ENCODE measurements at regions not wholly inside any gene's neighbourhood (a gene's known extent, or its start where the extent isn't known, plus 50 kb on each side); places are given as distances from the start of the nearest gene placed in this dataset.

DNA sequence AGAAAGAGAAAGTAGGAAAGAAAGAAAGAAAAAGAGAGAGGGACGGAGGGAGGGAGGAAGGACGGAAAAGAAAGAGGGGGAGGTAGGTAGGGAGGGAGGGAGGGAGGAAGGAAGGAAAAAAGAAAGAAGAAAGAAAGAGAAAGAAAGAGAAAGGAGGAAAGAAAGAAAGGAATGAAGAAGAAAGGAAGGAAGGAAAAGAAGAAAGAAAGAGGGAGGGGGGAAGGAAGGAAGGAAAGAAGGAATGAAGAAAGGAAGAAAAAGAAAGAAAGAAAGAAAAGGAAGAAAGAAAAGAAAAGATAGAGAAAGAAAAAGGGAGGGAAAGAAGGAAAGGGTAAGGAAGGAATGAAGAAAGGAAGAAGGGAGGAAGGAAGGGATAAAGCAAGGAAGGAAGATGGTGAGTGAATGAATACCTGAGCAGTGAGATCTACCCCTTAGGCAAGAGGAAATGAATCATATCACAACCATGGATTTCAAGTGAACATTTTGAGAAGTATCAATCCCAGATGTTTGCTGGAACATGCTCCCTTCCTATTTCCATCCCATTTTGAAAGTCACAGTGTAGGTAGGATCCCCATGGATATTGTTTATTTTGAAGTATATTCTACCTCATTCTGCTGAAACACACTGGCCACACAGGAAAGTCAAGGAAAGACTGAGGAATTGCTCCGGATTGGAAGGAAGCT, 639.4 kb upstream of the TBX3 start:
- no peaks in the 10 kb centered on the region for H3K4me1 ChIP-seq (ENCODE audit: control insufficient read depth, extremely low read depth, insufficient read depth, low read length)
- no peak overlapping the region for H3K9ac ChIP-seq (replicated peaks; ENCODE audit: extremely low read depth, insufficient read depth, low read length)
- TF ChIP-seq, protein P1, sequence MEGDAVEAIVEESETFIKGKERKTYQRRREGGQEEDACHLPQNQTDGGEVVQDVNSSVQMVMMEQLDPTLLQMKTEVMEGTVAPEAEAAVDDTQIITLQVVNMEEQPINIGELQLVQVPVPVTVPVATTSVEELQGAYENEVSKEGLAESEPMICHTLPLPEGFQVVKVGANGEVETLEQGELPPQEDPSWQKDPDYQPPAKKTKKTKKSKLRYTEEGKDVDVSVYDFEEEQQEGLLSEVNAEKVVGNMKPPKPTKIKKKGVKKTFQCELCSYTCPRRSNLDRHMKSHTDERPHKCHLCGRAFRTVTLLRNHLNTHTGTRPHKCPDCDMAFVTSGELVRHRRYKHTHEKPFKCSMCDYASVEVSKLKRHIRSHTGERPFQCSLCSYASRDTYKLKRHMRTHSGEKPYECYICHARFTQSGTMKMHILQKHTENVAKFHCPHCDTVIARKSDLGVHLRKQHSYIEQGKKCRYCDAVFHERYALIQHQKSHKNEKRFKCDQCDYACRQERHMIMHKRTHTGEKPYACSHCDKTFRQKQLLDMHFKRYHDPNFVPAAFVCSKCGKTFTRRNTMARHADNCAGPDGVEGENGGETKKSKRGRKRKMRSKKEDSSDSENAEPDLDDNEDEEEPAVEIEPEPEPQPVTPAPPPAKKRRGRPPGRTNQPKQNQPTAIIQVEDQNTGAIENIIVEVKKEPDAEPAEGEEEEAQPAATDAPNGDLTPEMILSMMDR (IDR thresholded peaks at IDR 0.05; ENCODE audit: extremely low read depth in 1 of 2, insufficient read depth in 1 of 2, low read depth in 1 of 2, low read length in 2 of 2) = no peak
- no peak for TF ChIP-seq MAX (IDR thresholded peaks at IDR 0.05; ENCODE audit: insufficient read depth, insufficient read length)
- TF ChIP-seq MYC (IDR thresholded peaks at IDR 0.05; ENCODE audit: low read depth, low read length) = no peak
- TF ChIP-seq FOS (IDR thresholded peaks at IDR 0.05; ENCODE audit: borderline replicate concordance, insufficient read depth, low read length) = no peak
- TF ChIP-seq JUN (IDR thresholded peaks at IDR 0.05; ENCODE audit: borderline replicate concordance, insufficient read depth, insufficient read length, low read depth) = no peak
- TF ChIP-seq POLR2A (IDR thresholded peaks at IDR 0.05; ENCODE audit: low read depth, low read length) = no peak
- TF ChIP-seq GATA2 (IDR thresholded peaks at IDR 0.05; ENCODE audit: insufficient read depth, insufficient read length, low read depth, low read length) = no peak
- TF ChIP-seq POLR2AphosphoS5 (IDR thresholded peaks at IDR 0.05; ENCODE audit: insufficient read depth, low read depth, low read length) = no peak
- no peak for TF ChIP-seq EZH2 (IDR thresholded peaks at IDR 0.05; ENCODE audit: borderline replicate concordance, low read depth, low read length, severe bottlenecking)
- H3K27me3 ChIP-seq (ENCODE audit: control insufficient read depth in 2 of 2, insufficient read depth in 2 of 2, low read length in 2 of 2) = no peaks in the 10 kb centered on the region
- H3K27ac ChIP-seq (ENCODE audit: insufficient read depth, low read depth, low read length) = no peak overlapping the region
- DNase-seq (ENCODE audit: low read depth, low spot score) = no peak
- ChIA-PET POLR2A (no interaction called here), CTCF (no interaction called here)
- dilution Hi-C loops (cut with MboI; ENCODE audit: extremely low pct_ligation_motif_present, low sequenced_read_pairs) = no loop called here
- H3K79me2 ChIP-seq (ENCODE audit: control insufficient read depth, insufficient read depth, low read length) = no peaks in the 10 kb centered on the region
- no peaks in the 10 kb centered on the region for H3K36me3 ChIP-seq (ENCODE audit: control insufficient read depth in 2 of 2, extremely low read depth in 1 of 2, insufficient read depth in 2 of 2, low read length in 2 of 2)
- no peaks in the 10 kb centered on the region for H3K9me3 ChIP-seq (replicated peaks; ENCODE audit: control insufficient read depth, insufficient read depth, low read length)
- no peaks in the 10 kb centered on the region for H3K9me1 ChIP-seq (replicated peaks; ENCODE audit: control insufficient read depth, extremely low read depth, insufficient read depth, low read length)
- no peak overlapping the region for H2AFZ ChIP-seq (ENCODE audit: low read depth, low read length)
- H3K4me3 ChIP-seq (replicated peaks in 1 of 3; ENCODE audit: insufficient read depth in 1 of 3, low read depth in 1 of 3, low read length in 3 of 3) = no peak overlapping the region
- FAIRE-seq = no peak
- H4K20me1 ChIP-seq (replicated peaks; ENCODE audit: control insufficient read depth, extremely low read depth, insufficient read depth, low read length) = no peaks in the 10 kb centered on the region
- no peak overlapping the region for H3K4me2 ChIP-seq (ENCODE audit: insufficient read depth, low read length)
- BruUV-seq (replicated peaks) = no TSS peak
- intact Hi-C loops (cut with micrococcal nuclease) = no loop called here

Data from endothelial cell of umbilical vein (primary cell).